HG03378 (cell line): ENCODE measurements at regions not wholly inside any gene's neighbourhood (a gene's known extent, or its start where the extent isn't known, plus 50 kb on each side); places are given as distances from the start of the nearest gene placed in this dataset.

Experiments
- ATAC-seq: cut with Tn5 transposase; IDR thresholded peaks from one replicate; pipeline ENCODE4 v1.9.1; 2021; ENCODE audit warnings: mild to moderate bottlenecking, moderate library complexity; ENCODE audit not compliant: unreplicated experiment

- ATAC-seq: no peak
These were observed 59.1 kb upstream of the TMEM244 start for GRCh38 chr6:129920103-129920798.

GRCh38 chr6:129911732-129912131 lies 50.6 kb upstream of the TMEM244 start:
- ATAC-seq: no peak
